Common myeloid progenitor, CD34-positive (primary cell): ENCODE measurements at regions not wholly inside any gene's neighbourhood (a gene's known extent, or its start where the extent isn't known, plus 50 kb on each side); places are given as distances from the start of the nearest gene placed in this dataset.

ENCODE experiments used
- CTCF ChIA-PET: fragments of 350-600 bp; sonication (Branson Sonifier 250); formaldehyde crosslinking; loops from one replicate; lab custom pipeline; 2021; ENCODE audit warnings: antibody characterized with exemption; lab: Charles Lee
- POLR2A ChIA-PET: fragments of 350-600 bp; sonication (Branson Sonifier 250); formaldehyde crosslinking; loops from one replicate; lab custom pipeline; 2021; ENCODE audit warnings: antibody characterized with exemption; lab: Charles Lee
- DNase-seq, 3 donors: peaks; one replicate each; pipeline versions ENCODE4 v3.0.0 to v3.0.0-alpha.2; 2013
- H3K27ac ChIP-seq, 2 experiments: 1 replicate in 1 of 2; 2 replicates in 1 of 2; pipeline ENCODE4 v1.7.0; 2013; ENCODE audit warnings: inconsistent platforms in 2 of 2, low read length in 2 of 2, mild to moderate bottlenecking in 2 of 2, low read depth in 1 of 2, moderate library complexity in 1 of 2; ENCODE audit not compliant: severe bottlenecking in 2 of 2, insufficient read depth in 1 of 2, poor library complexity in 1 of 2
- H3K27me3 ChIP-seq, 5 experiments: replicated peaks in 2 of 5; 1 replicate in 3 of 5; 2 replicates in 2 of 5; pipeline versions ENCODE4 v1.6.1 to v1.7.0; 2013; ENCODE audit warnings: low read length in 4 of 5, mild to moderate bottlenecking in 2 of 5, moderate library complexity in 2 of 5, inconsistent platforms in 1 of 5; ENCODE audit not compliant: insufficient read depth in 5 of 5, control insufficient read depth in 4 of 5
- H3K36me3 ChIP-seq, 4 experiments: 1 replicate in 2 of 4; 2 replicates in 2 of 4; pipeline versions ENCODE4 v1.6.1 to v1.7.0; 2013; ENCODE audit warnings: low read length in 3 of 4, control low read depth in 1 of 4, mild to moderate bottlenecking in 1 of 4; ENCODE audit not compliant: control insufficient read depth in 4 of 4, insufficient read depth in 4 of 4
- H3K4me1 ChIP-seq, 4 experiments: 1 replicate in 3 of 4; 2 replicates in 1 of 4; pipeline versions ENCODE4 v1.6.1 to v1.7.1; 2013; ENCODE audit warnings: low read length in 3 of 4, mild to moderate bottlenecking in 3 of 4, control low read depth in 1 of 4, inconsistent platforms in 1 of 4, moderate library complexity in 1 of 4; ENCODE audit not compliant: control insufficient read depth in 4 of 4, insufficient read depth in 4 of 4; ENCODE audit errors: control extremely low read depth in 1 of 4
- H3K4me3 ChIP-seq, 7 experiments: 1 replicate in 4 of 7; 2 replicates in 3 of 7; pipeline versions ENCODE4 v1.5.1 to v1.7.0; 2013; ENCODE audit warnings: mild to moderate bottlenecking in 7 of 7, low read length in 6 of 7, moderate library complexity in 6 of 7, inconsistent platforms in 2 of 7, low read depth in 2 of 7, control low read depth in 1 of 7; ENCODE audit not compliant: insufficient read depth in 4 of 7, control insufficient read depth in 1 of 7; ENCODE audit errors: extremely low read depth in 1 of 7
- H3K9me3 ChIP-seq, 5 experiments: 1 replicate in 4 of 5; 2 replicates in 1 of 5; pipeline versions ENCODE4 v1.6.1 to v1.7.1; 2013; ENCODE audit warnings: low read length in 4 of 5, mild to moderate bottlenecking in 2 of 5, inconsistent platforms in 1 of 5, low read depth in 1 of 5, moderate library complexity in 1 of 5; ENCODE audit not compliant: control insufficient read depth in 4 of 5, insufficient read depth in 2 of 5; ENCODE audit errors: control extremely low read depth in 1 of 5
- WGBS: methylation state at CpG from one replicate; pipeline ENCODE4 v1.1.5; 2013; ENCODE audit not compliant: insufficient coverage; 5-methylcytosine and 5-hydroxymethylcytosine counted together

DNA sequence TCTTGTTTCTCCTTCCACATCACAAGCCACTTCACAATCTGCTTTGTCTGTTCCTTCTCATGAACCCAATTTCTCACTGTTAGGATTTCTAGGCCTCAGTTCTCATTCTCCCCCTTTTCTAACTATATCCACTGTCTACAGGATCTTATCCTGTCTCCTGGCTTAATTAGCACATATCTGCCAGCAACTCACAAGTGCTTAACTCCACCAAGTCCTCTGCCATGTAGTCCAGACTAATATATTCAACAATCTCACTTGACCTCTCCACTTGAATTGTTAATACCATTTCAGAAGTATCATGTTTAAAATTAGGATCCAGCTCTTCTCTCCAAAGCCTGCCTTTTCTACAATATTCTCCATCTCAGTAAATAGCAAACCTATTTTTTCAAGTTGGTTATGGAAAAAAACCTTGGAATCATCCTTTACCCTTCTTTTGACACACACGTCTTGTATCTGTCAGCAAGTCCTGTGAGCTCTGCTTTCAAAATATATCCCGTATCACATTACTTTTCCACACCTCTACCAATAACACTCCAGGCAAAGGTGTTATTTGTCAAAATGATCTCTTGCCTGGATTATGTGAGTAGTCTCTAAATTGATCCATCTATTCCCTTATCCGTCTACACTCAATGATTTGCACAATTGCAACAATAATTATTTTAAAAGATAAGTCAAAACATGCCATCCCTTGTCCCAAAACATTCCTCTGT, 127.2 kb upstream of the SLIT2 start:
- Histone ChIP-seq H3K27ac (no peak overlapping the region), H3K4me1 (no peaks in the 10 kb centered on the region), H3K36me3 (no peaks in the 10 kb centered on the region), H3K4me3 (no peak overlapping the region), H3K27me3 (no peaks in the 10 kb centered on the region), H3K9me3 (no peaks in the 10 kb centered on the region)
- DNase-seq, result no peak
- 75% methylated on average over 1 of the region's 3 CpGs for WGBS
- ChIA-PET CTCF (no interaction called here), POLR2A (no interaction called here)

DNA sequence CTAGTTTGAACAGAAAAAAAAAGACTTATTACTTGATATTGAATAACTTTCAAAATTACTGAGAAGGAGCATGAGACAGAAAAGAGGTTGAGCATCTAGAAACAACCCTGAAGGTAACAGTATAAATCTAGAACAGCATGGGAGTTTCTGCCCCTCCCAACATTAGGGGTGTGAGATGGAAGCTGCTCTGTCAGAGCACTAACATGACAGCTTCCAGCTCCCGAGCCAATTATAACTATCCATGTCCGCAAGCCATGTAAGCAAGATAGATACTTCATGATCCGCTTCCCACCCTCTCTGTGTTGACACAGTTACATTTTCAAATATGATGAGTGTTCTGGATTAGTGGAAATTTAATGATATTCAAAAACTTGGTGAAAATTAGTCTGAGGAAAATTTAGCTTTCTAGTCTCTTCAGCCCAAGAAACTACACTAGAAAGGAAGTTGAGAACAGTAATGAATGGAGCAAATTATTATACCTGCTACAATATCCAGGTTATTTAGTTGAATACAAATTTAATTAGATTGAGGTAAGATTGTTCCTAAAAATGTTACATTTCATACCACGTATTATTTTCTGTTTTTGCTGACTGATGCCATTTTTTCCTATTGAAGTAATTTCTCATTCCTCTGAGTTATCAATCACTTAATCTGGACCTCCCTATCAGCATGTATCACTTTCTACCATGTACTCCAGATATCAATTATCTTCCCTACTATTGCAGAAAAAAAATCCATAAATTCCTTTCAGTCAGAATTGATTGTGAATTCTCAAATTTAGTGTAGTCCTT, 129.3 kb upstream of the SLIT2 start:
- CTCF ChIA-PET, result no interaction called here
- WGBS, result 85% methylated on average over 4 of the region's 4 CpGs
- DNase-seq, result no peak
- Histone ChIP-seq H3K27me3 (no peaks in the 10 kb centered on the region), H3K4me1 (no peaks in the 10 kb centered on the region), H3K9me3 (no peaks in the 10 kb centered on the region), H3K27ac (no peak overlapping the region), H3K36me3 (no peaks in the 10 kb centered on the region), H3K4me3 (no peak overlapping the region)
- POLR2A ChIA-PET, result no interaction called here

DNA sequence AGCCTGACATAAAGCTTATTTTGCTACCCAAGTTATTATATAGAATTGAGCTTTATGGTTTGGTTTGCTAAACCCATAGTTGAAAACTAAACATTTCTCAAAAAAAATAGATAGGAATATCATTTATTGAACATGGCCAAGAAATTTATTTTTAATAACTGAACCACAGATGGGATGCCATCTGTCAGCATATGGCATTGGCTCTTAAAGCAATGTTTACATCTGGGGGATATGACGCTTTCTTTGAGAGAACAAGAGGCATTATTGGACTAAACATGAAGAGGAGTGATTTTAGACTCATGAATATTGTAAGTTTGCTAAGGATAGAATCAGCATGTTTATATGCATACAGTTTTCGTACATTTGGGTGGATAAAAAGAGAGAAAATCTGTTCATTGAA, 132.6 kb upstream of the SLIT2 start:
- DNase-seq, result no peak

DNA sequence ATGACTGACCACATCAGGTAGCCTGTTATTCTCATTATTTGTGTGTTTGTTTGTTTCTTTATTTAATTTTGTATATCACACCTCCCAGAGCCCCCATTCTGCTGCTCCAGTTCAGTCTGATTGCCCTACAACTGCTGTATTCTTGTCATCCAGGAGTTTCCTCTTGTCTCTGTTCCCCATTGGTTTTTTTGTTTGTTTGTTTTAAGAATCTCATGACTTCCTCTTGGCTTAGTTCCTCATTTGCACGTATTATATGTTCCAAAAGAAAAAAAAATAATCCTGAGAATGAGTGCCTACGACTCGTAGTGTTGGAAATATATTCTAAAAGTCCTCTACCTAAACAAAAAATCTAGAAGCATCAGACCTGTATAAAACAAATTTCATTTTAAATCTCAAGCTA, 142.3 kb upstream of the SLIT2 start:
- POLR2A ChIA-PET, result no interaction called here
- no peak overlapping the region for H3K4me3 ChIP-seq
- WGBS, result no CpG with 5 or more reads among the region's 3 CpGs
- no peaks in the 10 kb centered on the region for H3K9me3 ChIP-seq
- H3K36me3 ChIP-seq, result no peaks in the 10 kb centered on the region
- CTCF ChIA-PET, result no interaction called here
- H3K27me3 ChIP-seq, result no peaks in the 10 kb centered on the region
- H3K27ac ChIP-seq, result no peak overlapping the region
- DNase-seq, result no peak
- no peaks in the 10 kb centered on the region for H3K4me1 ChIP-seq

More for the DNA sequence above, 132.6 kb upstream of the SLIT2 start:
- Histone ChIP-seq H3K9me3 (no peaks in the 10 kb centered on the region), H3K27me3 (no peaks in the 10 kb centered on the region), H3K4me3 (no peak overlapping the region), H3K36me3 (no peaks in the 10 kb centered on the region), H3K4me1 (no peaks in the 10 kb centered on the region), H3K27ac (no peak overlapping the region)
- 67% methylated on average over 1 of the region's 2 CpGs for WGBS
- ChIA-PET CTCF (no interaction called here), POLR2A (no interaction called here)

DNA sequence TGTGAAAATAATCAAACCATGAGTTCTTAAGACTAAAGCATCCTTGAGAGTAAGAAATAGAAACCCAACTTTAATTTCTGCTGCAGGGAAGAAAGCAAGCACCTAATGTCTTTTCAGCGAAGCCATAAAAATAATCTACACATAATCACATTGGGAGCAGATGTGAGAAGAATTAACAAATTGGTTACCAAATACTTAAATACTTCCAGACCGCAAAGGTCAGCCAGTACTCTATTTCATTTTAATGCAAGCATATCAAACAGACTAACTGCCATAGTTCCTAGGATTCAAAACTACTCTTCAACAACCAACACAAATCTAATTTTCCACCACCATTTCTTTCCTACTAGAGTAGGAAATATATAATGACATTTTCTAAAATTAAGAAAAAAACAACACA, 144.8 kb upstream of the SLIT2 start:
- WGBS, result no CpG with 5 or more reads among the region's 2 CpGs
- POLR2A ChIA-PET, result no interaction called here
- Histone ChIP-seq H3K27ac (no peak overlapping the region), H3K4me3 (no peak overlapping the region), H3K36me3 (no peaks in the 10 kb centered on the region), H3K27me3 (no peaks in the 10 kb centered on the region), H3K4me1 (no peaks in the 10 kb centered on the region), H3K9me3 (no peaks in the 10 kb centered on the region)
- CTCF ChIA-PET, result no interaction called here
- no peak for DNase-seq

DNA sequence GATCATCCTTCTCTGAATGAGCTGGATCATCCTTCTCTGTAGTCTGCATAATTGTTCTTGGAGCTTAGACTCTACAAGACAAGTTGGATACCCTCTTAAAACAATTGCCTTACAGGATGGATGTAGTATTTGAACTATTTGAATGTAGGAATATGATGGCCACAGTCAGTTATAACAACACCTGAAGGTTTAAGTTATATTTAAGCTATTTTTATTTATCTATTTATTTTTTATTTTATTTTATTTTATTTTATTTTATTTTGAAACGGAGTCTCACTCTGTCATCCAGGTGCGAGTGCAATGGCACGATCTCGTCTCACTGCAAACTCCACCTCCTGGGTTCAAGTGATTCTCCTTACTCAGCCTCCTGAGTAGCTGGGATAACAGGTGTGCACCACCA, 149.9 kb upstream of the SLIT2 start:
- WGBS, result 100% methylated on average over 2 of the region's 4 CpGs
- Histone ChIP-seq H3K4me1 (no peaks in the 10 kb centered on the region), H3K4me3 (no peak overlapping the region), H3K27ac (no peak overlapping the region), H3K27me3 (no peaks in the 10 kb centered on the region), H3K9me3 (no peaks in the 10 kb centered on the region), H3K36me3 (no peaks in the 10 kb centered on the region)
- CTCF ChIA-PET, result no interaction called here
- POLR2A ChIA-PET, result no interaction called here
- no peak for DNase-seq

DNA sequence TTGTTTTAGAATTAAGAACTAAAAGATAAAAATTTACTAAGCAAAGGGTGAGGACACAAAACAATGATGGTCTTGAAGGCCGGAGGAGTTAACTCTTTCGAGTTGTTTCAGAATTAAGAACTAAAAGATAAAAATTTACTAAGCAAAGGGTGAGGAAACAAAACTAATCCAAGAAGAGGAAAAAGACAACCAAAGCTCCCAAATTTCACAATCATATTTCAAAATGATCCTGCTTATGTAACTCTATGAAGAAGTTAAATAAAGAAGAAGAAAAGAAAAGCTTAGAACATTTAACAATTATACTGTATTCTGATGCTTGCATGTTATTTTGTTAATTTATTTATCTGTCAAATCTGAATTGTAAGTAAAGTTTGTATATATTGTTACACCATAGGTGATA, 154.8 kb upstream of the SLIT2 start:
- H3K4me3 ChIP-seq, result no peak overlapping the region
- no CpG with 5 or more reads among the region's 2 CpGs for WGBS
- H3K27me3 ChIP-seq, result no peaks in the 10 kb centered on the region
- POLR2A ChIA-PET, result no interaction called here
- CTCF ChIA-PET, result no interaction called here
- H3K27ac ChIP-seq, result no peak overlapping the region
- no peak for DNase-seq
- no peaks in the 10 kb centered on the region for H3K9me3 ChIP-seq
- no peaks in the 10 kb centered on the region for H3K36me3 ChIP-seq
- H3K4me1 ChIP-seq, result no peaks in the 10 kb centered on the region
